RPMI7951 (cell line): ENCODE measurements at regions not wholly inside any gene's neighbourhood (a gene's known extent, or its start where the extent isn't known, plus 50 kb on each side); places are given as distances from the start of the nearest gene placed in this dataset.
"Not testable (repeated sequence)": the region's sequence is repeated elsewhere in the genome, so short reads cannot be mapped to it uniquely, and the experiment has no call there.

Source experiments
- DNase-seq: peaks from one replicate; pipeline ENCODE4 v3.0.0-alpha.2; 2012; ENCODE audit warnings: low read depth

DNA sequence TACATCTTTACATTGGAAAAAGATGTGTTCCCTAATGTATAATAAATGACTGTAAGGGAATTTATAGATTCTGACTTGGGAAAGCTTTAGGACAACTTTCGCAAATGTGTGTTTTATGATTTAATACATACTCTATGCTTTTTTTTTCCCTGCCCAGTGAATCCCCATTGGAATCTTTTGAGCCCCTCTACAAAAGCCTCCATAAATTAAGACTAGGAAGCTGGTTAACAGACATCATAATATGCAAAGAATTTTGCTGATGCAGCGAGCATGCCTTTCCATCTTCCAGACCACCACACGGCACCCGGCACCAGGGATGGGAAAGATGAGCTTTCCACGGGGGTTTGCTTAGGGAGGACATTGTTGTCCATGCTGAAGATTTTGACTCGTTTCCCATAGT, 156.1 kb upstream of the IVNS1ABP start:
- no peak for DNase-seq

DNA sequence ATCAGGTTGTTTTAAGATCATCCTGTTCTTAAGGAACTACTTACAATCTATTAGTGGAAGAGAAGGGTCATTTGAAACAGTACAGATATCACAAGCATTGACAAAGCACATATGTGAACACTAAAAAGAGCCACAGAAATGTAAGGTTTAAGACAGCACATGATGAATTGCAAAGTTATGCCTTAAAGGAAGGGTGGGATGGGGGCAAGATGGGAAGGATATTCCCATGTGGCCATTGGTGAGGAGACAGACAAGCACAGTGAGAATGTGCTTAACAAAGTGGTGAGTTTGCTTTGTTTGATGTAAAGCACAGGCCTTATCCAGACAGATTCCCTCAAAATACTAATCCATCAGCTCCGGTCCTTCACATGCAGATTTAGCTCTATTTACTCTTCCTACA, 151.6 kb upstream of the IVNS1ABP start:
- DNase-seq: no peak

DNA sequence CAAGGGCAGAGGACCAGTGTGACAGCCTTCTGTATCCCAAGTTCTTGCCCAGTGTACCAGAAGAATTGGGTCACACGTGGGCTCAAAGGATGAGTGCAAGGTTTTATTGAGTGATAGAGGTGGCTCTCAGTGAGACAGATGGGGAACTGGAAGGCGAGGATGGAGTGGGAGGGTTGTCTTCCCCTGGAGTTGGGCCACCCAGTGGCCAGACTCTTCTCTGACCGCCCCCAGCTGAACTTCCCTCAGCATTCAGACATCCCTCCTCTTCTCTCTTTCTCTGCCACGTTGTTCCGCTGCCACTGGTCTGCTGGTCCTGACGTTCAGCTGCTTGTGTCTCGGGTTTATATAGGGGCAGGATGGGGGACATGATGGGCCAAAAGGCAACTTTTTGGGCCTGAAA, 150.1 kb upstream of the IVNS1ABP start:
- no peak for DNase-seq

DNA sequence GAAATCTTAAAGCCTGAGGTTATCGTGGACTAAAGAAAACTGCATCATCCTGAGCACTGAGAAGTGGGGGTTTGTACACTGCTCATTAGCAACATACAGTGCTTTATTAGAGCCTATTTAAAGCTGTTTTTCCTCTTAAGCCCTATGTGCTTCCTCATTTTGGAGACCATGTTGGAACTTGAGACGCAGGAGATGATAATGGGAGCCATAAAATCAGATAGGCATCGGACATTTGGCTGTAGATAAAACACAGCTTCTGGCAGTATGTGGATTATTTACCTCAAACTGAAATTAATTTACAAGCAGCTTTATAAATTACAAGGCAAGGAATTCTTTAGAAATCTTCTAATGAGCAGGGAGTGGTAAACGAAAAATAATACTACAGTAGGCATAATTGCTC, 147.7 kb upstream of the IVNS1ABP start:
- DNase-seq: no peak

DNA sequence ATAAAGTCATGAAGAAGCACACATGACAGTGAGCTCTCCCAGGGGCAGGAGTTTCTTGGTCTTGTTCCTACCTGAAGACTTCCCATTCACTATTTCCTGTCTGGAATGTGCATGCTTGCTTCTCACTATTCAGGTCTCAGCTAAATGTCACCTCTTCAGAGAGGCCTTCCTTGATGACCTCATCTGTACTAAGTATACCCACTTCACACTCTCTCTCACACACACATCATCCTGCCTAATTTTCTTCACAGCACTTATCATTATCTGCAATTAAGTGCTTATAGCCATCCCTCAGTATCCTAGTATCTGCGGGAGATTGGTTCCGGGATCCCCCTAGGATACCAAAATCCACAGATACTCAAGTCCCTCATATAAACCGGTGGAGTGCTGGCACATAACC, 146.4 kb upstream of the IVNS1ABP start:
- no peak for DNase-seq

DNA sequence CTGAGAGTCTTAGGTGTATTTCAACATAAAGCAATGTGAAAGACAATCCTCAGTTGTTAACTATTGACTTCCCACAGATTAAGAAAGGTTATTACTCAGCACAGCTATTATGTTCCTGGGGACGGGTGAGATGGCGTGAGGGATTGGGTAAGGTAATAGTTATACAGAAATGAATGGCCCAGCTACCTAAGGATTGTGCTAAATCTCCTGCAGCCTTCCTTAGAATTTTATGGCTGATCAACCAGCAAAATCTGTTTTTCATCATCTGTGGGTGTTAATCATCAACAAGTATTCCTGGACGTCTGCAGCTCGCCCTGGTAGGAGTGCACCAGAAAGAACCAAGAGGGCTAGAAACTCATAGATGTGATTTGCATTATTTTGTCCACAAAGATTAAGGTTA, 146.0 kb upstream of the IVNS1ABP start:
- DNase-seq: no peak

DNA sequence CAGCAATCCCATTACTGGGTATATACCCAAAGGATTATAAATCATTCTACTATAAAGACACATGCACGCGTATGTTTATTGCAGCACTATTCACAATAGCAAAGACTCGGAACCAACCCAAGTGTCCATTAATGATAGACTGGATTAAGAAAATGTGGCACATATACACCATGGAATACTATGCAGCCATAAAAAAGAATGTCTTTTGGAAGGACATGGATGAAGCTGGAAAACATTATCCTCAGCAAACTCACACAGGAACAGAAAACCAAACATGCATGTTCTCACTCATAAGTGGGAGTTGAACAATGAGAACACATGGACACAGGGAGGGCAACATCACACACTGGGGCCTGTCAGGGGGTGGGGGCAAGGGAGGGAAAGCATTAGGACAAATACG, 143.7 kb upstream of the IVNS1ABP start:
- not testable (repeated sequence) for DNase-seq

DNA sequence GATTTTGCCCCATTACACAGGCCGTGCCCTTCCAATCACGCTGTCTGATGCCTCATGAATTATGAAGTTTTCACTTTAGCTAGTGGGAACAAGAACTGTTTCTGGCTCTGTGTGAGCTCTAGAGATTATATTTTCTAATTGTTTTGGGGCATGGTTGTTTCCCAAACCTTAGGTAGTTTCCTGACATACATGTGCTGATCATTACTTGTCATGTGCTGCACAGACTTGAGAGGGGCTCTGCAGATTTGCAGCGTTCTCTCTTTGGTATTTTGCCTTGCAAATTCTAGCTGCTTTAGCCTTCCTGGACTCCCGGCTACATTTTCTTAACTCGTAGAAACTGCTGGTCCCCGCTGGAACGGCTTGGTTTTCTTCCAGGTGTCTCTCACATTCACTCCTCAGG, 142.1 kb upstream of the IVNS1ABP start:
- no peak for DNase-seq

DNA sequence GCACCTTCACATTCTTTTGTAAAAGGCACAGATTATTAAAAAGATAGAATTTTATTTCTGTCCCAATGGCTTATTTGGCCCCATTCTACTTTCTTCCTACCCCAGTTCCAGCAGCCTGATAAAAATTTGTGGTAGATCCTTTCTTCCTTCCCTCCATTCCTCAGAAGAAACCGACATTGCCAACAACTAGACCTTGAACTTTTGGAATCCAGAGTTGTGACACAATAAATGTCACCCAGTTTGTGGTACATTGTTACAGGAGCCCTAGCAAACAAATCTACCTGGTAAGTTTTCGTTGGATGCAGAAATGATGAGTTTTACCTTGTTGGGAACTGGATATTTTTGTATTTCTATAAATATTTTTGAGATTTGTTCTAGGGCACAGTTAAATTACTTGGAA, 141.6 kb upstream of the IVNS1ABP start:
- no peak for DNase-seq

DNA sequence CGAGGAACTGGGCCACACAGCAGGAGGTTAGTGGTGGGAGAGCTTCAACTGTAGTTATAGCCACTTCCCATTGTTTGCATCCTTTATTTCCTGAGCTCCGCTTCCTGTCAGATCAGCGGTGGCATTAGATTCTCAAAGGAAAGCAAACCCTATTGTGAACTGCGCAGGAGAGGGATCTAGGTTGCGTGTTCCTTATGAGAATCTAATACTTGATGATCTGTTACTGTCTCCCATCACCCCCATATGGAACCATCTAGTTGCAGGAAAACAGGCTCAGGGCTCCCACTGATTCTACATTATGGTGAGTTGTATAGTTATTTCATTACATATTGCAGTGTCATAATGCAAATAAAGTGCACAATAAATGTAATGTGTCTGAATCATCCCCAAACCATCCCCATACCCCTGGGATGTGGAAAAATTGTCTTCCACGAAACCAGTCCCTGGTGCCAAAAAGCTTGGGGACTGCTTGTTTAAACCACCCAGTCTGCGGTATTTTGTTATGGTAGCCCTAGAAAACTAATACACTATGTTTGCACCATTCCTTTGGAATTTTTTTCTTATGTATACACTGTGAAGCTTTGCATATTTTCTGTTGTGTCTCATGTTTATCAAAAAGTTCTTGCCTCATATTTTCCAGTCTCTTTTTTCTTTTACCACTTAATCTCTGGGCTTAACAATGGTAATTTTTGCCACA, 136.6 kb upstream of the IVNS1ABP start:
- peak; percentile 13 for DNase-seq

DNA sequence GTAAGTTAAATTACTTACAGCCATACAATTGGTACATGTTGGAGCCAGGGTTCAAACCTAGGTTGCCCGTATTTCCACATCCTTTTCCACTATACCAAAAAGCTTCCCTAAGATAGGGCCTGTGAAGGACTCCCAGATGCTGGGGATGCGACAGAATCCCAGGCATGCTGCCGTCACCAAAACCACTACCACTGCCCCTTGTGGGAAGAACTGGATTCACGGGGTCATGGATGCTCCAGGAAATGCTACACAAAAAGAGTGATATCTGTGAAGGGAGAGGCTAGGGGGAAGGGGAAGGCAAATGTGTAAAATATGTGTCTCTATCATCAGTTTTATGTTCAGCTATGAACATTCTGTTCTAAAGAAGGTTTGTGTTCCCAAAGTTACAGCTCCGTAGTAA, 133.9 kb upstream of the IVNS1ABP start:
- DNase-seq: no peak

DNA sequence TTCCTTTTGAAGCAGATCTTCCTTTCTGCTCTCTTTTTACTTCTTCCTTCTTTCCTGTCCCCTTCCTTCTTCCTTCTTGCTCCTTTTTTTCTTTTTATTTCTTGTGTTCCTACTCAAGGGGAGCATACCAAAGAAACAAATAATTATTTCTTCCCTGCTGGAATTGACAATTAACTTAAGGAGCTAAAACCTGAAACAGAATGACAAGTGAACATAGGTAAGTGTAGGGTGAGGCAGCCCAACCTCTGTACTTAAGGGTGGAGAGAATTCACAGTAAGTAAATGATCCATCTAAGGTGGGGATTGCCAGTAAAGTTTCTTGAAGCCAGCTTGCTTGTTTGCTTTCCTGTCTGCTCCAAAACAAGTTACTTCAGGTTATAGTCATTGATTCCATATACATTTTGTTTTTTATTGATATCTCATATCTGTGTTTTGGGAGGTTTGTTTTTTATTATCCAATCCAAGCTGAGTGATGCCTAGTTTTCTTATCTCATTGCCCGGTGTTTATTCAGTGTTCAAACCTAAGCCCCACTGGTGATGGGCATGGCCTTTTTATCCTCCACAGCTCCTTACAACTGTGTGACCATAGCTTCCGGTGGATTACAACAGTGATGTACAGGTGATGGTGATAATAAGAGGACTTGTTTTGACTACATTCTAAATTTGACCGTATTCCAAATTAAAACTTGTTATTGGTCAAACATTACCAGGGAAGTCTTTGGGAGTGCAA, 133.2 kb upstream of the IVNS1ABP start:
- no peak for DNase-seq

DNA sequence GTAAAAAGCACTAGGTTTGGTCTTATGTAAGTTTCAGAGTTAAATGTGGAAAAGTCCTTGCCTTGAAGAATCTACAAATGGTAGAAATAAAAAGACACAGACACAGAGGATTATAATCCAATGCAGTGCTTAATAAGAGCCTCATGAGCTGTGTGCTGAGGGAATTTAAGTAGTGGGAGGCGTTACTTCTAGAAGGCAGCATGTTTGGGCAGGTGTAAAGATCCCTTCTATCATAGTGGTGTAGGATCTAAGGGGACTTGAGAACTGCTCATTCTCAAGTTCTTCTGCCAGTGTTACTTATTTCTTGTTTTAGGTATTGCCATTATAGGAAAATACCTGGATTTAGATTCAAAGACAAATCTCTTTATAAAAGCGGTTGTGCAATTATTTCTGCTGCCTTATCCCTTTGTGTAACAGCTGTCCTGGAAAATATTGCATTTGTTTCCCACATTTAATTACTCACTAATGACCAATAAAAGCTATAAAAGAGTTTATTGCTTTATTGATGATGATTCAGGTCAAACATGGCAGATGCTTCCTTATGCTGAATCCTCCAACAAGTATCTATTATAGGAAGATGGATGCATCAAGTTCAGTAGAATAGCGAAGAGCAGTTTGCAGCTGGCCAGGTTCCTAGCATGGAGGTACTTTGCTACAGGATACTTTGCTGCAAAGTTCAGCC, 132.5 kb upstream of the IVNS1ABP start:
- no peak for DNase-seq

DNA sequence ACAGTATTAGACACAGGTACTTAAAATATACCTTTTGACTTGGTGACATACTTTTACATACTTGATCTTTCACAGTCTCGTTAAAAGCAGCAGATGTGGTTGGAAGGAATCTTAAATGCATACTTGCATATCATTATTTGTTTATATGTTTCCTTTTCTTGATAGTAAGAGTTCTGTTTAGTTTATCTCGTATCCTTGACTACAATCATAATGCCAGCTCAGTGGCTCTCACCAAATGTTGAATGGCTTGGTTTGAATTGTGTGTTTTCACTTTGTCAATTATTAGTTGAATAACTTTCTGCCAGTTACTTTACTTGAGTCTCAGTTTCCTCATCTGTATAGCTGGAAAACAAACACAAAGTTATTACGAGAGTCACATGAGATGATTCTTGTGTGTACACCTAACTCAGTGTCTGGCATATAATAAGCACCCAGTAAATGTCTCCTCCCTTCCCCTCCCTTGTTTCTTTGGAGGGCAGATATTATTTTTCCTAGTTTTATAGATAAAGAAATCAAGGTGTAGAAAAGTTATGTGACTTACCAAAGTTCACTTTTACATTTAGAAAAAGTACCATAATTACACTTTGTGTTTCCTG, 131.6 kb upstream of the IVNS1ABP start:
- DNase-seq: no peak

DNA sequence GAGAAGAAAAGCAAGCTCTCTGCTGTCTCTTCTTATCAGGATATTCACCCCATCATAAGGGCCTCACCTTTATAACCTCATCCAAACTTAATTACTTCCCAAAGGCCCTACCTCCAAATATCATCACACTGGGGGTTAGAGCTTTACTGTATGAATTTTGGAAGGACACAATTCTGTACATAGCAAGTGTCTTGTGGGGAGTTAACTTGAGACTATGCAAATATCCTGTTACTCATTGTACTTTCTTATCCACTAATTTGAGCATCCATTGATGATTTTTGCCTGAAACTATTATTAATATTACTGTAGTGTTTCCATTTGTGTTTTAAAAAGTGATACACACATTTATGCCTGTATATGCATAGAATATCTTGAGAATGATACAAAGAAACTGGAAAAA, 129.1 kb upstream of the IVNS1ABP start:
- DNase-seq: no peak

DNA sequence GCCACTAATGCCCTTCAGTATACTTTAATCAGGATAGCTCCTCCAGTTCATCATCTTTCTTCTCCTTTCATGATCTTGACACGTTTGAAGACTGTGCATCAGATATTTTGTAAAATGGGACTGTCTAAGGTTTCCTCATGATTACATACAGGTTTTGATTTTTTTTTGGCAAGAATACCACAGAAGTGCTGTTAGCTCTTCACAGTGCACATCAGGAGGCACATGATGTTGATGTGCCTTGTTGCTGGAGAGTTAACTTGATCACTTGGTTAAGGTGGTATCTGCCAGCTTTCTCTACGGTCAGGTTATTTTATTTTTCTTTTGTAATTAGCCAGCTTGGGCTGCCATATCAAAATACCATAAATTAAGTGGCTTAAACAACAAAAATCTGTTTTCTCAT, 128.6 kb upstream of the IVNS1ABP start:
- no peak for DNase-seq

DNA sequence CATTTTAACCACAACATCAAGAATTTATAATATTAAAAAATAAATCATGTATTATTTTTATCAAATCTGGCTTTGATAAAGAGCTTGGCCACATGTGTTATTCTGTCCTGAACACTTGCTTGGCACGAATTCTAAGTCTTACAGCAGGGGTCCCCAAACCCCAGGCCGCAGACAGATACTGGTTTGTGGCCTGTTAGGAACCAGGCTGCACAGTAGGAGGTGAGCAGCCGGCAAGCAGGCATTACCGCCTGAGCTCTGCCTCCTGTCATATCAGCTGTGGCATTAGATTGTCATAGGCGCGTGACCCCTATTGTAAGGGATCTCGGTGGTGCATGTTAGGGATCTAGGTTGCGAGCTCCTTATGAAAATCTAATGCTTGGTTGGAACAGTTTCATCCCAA, 127.6 kb upstream of the IVNS1ABP start:
- DNase-seq: no peak

DNA sequence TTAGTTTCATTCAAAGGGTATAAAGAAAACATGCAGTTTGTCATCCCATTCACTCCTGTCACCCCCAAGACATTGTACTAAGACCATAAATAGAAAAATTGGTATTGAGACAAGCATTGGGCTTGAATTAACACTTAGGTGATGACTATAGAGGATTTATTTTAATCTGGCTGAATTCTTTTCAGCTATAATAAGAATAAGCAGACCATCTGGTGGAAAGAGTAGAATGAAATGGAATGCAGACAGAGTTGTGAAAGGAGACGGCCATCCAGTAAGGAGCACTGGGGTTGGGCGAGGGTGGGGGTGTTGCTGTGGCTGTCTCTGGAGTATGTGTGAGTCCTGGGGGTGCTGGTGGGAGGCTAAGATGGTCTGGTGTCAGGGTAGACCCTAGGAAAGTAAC, 125.0 kb upstream of the IVNS1ABP start:
- peak; percentile 13 for DNase-seq

DNA sequence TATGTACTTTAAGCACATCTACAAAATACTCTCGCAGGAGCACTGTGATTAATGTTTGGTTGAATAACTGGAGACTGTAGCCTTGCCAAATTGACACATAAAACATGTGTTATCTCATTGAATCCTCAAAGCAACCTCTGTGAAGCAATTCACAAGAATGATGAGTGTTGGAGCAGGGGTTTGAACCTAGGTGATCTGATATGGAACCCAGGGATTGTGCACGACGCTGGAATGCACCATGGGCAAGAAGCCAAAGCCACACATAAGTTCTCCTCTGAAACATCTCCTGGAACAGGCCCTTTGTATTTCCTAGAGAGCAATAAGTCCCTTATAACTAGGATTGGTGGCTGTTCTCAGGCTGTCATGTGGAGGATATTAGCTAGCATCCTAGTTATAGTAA, 124.6 kb upstream of the IVNS1ABP start:
- peak; percentile 93 for DNase-seq

DNA sequence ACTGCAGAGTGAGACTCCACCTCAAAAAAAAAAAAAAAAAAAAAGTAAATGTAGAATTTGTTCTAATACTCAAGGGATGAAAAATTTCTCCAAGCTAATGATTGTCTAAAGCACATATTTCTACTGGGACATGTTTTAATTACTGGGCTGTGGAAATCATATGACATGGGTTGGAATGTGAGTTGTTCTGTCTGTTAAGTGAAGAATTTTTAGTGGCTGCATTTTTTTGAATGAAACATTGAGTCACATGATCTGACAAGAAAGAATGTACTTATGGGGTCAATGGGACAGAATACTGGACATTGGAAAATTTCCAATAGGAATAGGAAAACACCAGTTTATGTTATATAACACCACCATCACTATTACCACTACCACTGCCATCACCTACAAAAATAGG, 123.8 kb upstream of the IVNS1ABP start:
- peak; percentile 49 for DNase-seq

DNA sequence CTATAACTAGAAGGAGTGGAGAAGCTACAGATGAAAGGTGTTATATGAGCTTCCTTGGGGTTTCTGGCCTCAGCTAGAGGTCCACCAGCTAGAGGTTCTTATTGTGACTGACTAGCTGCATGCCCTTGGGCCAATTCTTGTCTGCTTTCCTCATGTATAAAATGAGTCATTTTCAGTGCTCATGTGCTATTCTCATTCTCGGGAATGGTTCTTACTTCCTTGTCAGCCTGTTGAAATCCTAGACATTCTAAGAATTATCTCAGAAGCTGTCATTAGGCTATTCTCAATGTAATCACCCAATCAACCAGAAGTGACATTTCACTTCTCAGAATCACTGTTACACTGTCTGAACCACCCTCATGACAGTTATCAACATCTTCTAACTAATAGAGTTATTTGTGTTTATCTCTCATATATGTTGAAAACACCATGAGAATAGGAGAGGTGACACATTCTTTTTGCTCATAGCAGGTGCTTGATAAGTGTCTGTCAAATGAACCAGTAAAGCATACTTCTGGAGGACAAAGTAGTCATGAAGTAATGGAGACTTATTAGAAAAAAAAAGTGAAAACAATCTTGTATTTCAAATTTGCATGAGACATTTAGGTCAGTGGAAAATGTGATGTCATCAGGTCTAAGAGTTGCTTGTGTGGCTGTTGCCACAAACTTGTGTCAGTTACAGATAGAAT, 122.8 kb upstream of the IVNS1ABP start:
- DNase-seq: peak; percentile 95

DNA sequence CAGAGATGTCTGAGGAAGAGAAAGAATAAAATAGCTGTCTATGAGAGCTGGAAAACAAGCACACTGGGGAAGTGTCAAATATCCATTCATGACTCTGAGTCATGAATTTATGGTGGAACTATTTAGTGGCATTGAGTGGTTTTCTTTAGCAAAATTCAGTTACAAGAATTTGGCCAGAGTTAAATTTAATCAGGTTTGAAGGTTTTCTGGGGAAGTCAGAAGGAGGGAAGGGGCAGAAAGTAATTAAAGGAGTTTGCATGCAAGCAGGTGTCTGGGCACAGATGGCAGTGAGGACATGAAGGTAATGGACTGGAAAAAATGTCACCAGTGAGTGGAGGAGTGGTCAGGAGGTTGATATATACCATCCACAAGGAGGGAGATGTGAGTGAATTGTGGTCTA, 121.9 kb upstream of the IVNS1ABP start:
- DNase-seq: peak; percentile 58
